NCI-H524 treated with DMSO at 0.1 percent for 48 hours (cell line): ENCODE measurements at regions not wholly inside any gene's neighbourhood (a gene's known extent, or its start where the extent isn't known, plus 50 kb on each side); places are given as distances from the start of the nearest gene placed in this dataset.
A peak's percentile ranks its signal among the peaks of the same experiment; 100 is the strongest.

ENCODE experiments used
- DNase-seq: peaks from one replicate; lab custom pipeline; 2025; lab: John Stamatoyannopoulos, UW

GRCh38 chrX:20472620-20473258 lies 206.0 kb upstream of the RPS6KA3 start:
- no peak for DNase-seq

GRCh38 chrX:20472148-20472547 lies 205.4 kb upstream of the RPS6KA3 start:
- no peak for DNase-seq

GRCh38 chrX:20471483-20471882 lies 204.8 kb upstream of the RPS6KA3 start:
- DNase-seq, result no peak

GRCh38 chrX:20463296-20464075 lies 196.8 kb upstream of the RPS6KA3 start:
- DNase-seq, result no peak

- DNase-seq, result no peak
Observed at GRCh38 chrX:20461576-20461975, 194.9 kb upstream of the RPS6KA3 start.

- no peak for DNase-seq
Observed at GRCh38 chrX:20461002-20461401, 194.3 kb upstream of the RPS6KA3 start.

GRCh38 chrX:20459410-20460350 lies 193.0 kb upstream of the RPS6KA3 start:
- no peak for DNase-seq

- DNase-seq, result no peak
Observed at GRCh38 chrX:20456971-20457370, 190.3 kb upstream of the RPS6KA3 start.

- no peak for DNase-seq
Observed at GRCh38 chrX:20455001-20455400, 188.3 kb upstream of the RPS6KA3 start.

GRCh38 chrX:20454117-20454516 lies 187.4 kb upstream of the RPS6KA3 start:
- DNase-seq, result no peak

- no peak for DNase-seq
Observed at GRCh38 chrX:20452487-20452886, 185.8 kb upstream of the RPS6KA3 start.

GRCh38 chrX:20451929-20452328 lies 185.2 kb upstream of the RPS6KA3 start:
- no peak for DNase-seq

GRCh38 chrX:20445109-20445508 lies 178.4 kb upstream of the RPS6KA3 start:
- DNase-seq, result no peak

GRCh38 chrX:20442597-20442996 lies 175.9 kb upstream of the RPS6KA3 start:
- peak; percentile 5 for DNase-seq

- DNase-seq, result no peak
Observed at GRCh38 chrX:20441123-20441522, 174.4 kb upstream of the RPS6KA3 start.

GRCh38 chrX:20438871-20439526 lies 172.3 kb upstream of the RPS6KA3 start:
- DNase-seq, result no peak

- no peak for DNase-seq
Observed at GRCh38 chrX:20437683-20438082, 171.0 kb upstream of the RPS6KA3 start.

GRCh38 chrX:20435913-20436312 lies 169.2 kb upstream of the RPS6KA3 start:
- DNase-seq, result no peak

GRCh38 chrX:20434986-20435385 lies 168.3 kb upstream of the RPS6KA3 start:
- DNase-seq, result no peak

GRCh38 chrX:20433388-20433775 lies 166.7 kb upstream of the RPS6KA3 start:
- DNase-seq, result no peak

- DNase-seq, result no peak
Observed at GRCh38 chrX:20432746-20433387, 166.2 kb upstream of the RPS6KA3 start.

GRCh38 chrX:20432048-20432447 lies 165.3 kb upstream of the RPS6KA3 start:
- DNase-seq, result no peak
